ENCODE measurements at regions not wholly inside any gene's neighbourhood (a gene's known extent, or its start where the extent isn't known, plus 50 kb on each side); places are given as distances from the start of the nearest gene placed in this dataset.

- no peak for TF ChIP-seq CTCF (IDR thresholded peaks at IDR 0.05)
Measured at GRCh38 chr3:72195895-72196294, 410.9 kb upstream of the PROK2 start.

GRCh38 chr3:72194458-72194857 lies 409.5 kb upstream of the PROK2 start:
- no peak for TF ChIP-seq CTCF (IDR thresholded peaks at IDR 0.05)

GRCh38 chr3:72193771-72194430 lies 409.0 kb upstream of the PROK2 start:
- TF ChIP-seq CTCF (IDR thresholded peaks at IDR 0.05), result no peak

- no peak for TF ChIP-seq CTCF (IDR thresholded peaks at IDR 0.05)
Measured at GRCh38 chr3:72192572-72192971, 407.6 kb upstream of the PROK2 start.

- no peak for TF ChIP-seq CTCF (IDR thresholded peaks at IDR 0.05)
Measured at GRCh38 chr3:72191209-72191960, 406.4 kb upstream of the PROK2 start.

- no peak for TF ChIP-seq CTCF (IDR thresholded peaks at IDR 0.05)
Measured at GRCh38 chr3:72190050-72190449, 405.1 kb upstream of the PROK2 start.

GRCh38 chr3:72189339-72189738 lies 404.4 kb upstream of the PROK2 start:
- no peak for TF ChIP-seq CTCF (IDR thresholded peaks at IDR 0.05)
